NAMALWA (cell line): ENCODE measurements at regions not wholly inside any gene's neighbourhood (a gene's known extent, or its start where the extent isn't known, plus 50 kb on each side); places are given as distances from the start of the nearest gene placed in this dataset.

Source experiments
- DNase-seq: peaks from one replicate; pipeline ENCODE4 v3.0.0-alpha.2; 2015; ENCODE audit warnings: low spot score

DNA sequence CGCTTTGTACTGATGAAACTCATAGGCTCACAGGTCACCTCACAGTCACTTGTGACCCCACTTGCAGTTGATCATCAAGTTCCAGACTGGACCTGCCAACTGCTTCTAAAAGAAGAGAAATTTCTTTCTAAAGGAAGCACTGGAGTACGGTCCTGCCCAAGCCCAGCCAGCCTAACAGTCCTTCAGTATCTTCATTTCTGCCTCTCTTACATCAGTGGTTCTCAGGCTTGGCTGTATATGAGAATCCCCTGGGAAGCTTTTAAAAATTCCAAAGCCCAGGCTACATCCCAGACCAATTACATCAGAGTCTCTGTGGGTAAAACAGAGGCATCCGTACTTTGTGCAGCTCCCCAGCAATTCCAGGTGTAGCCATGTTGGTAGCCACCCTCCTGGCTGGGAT is 282.1 kb downstream of the NFIB start:
- no peak for DNase-seq

GRCh38 chr9:14031060-14031414 is 282.9 kb downstream of the NFIB start:
- no peak for DNase-seq

DNA sequence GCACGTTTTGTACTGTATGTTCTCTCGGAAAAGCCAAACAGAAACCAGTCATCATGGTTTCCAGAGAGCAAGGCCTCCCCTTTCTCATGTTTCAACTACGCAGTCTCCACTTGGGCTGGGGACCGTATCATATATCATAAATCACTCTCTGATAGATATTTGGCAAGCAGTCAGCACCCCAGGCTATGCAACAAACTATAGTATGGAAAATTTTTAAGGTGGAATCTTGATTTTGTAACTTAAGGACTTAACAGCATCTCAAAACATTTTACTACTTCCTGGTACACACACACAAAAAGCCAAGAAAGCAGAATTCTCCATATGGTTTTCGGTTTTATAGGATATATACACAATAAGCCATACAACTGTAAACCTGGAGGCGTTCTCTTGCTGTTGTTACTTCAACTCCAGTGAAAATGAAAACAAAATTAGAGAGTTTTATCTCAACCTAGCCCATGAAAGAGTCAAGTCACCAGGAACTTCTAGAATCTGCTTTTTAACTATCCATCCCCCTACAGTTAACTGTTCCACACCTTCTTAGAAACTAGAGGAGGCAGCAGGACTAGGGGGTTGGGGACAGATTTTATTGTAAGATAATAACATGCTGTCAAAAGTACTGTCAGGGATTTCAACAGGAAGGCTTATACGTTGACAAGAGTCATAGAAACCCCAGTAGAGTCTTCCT is 283.4 kb downstream of the NFIB start:
- no peak for DNase-seq

DNA sequence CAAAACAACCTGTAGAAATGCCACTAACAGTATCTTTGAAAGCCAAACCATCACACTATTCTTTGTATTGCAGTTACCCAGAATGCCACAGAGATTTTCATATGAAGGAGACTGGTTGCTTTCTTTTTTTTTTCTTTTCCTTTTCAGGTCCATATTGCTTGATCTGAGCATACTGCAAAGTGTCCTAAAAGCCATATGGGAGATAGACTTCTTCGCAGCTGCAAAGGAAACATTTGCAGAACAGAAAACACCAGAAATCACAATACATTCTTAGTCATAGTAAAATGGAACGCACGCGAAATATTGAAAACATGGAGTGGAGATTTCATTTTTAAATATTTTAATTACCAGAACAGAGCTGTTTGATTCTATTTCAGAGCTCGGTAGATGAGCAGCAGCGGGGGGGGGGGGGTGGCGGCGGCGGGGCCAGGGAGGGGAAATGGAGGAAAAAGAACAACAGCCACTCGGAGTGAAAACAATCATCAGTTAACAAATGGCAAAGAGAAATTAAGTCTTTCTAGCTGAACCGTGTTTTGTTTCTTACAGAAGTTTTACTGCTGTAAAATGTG is 284.1 kb downstream of the NFIB start:
- DNase-seq = no peak

DNA sequence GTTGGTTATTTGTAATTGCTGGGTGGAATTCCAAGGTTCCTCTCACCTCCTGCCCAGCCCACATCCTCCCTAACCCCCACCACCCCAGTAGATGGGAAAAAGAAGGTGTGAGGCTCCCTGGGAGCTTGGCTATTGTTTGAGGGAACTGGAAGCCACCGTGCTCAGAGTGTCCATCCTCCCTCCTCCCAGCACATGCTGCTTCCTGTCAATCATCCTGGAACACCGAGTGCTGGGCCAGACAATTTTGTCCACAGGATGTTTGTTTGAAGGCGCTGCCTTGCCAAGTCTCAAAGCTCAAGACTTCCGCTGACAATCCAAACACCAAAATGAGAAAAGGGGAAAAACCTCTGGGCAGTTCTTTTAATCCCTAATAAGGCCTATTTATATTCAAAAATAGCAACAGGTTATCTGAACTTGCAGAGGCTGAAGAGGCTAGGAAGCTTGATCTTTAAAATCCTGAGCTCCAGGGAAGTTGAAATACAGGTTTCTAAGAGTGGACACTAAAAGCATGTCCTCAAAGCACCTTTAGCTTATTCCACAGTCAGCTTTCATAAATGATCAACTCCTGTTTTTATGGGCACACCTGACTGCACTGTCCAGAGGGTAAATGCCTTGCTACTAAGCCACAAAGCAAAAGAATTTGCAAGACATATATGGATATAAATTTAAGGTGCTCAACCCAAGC is 286.7 kb downstream of the NFIB start:
- no peak for DNase-seq

GRCh38 chr9:14025741-14026140 is 288.2 kb downstream of the NFIB start:
- DNase-seq = no peak

DNA sequence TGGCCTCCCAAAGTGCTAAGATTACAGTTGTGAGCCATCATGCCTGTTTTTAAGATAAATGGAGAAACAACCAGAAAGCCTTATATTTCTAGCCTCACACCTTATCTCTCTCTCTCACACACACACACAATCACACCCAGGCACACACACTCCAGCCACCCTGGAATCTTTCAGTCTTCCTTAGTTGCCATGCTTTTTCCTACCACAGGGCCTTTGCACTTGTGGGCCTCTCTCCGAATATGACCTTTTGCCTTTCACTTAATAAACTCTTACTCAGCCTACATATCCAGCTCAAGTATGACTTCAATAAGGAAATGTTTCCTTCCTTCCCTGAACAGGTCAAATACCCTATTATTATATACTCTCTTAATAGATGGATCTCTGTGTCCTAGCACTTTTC is 290.7 kb downstream of the NFIB start:
- no peak for DNase-seq

DNA sequence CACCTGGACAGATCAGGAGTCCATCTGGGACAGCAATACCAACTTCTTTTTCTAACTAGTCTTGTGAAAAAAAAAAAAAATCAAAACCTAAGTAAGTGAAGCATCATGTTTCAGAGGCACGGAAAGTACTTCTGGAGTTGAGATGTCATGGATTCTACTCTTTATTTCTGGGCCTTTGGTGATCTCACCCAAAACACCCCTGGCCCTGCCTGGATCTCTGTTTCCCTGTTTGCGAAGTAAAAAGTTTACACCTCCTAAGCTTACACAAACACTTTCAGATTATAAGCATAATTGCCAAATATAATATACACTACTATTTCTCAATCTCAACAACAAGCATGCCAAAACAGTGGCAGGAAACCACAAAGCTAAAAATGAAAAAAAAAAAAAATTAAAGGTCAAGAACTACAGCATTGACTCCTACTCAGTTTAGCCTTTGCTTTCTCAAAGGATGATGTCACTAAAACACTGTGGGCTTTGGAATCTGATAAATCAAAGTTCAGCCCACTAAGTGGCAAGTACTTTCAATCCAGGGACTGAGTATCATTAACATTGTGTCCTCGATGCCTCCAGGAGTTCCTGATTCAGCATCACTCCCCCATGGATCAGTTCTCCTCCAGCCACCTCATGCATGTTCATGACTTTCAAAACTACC is 291.9 kb downstream of the NFIB start:
- no peak for DNase-seq

GRCh38 chr9:14018081-14018480 is 295.9 kb downstream of the NFIB start:
- DNase-seq = no peak

- DNase-seq = no peak
Observed at GRCh38 chr9:14014744-14015143, 299.2 kb downstream of the NFIB start.

- DNase-seq = no peak
Observed at GRCh38 chr9:14014218-14014617, 299.7 kb downstream of the NFIB start.

GRCh38 chr9:14011799-14012560 is 302.0 kb downstream of the NFIB start:
- DNase-seq = no peak

DNA sequence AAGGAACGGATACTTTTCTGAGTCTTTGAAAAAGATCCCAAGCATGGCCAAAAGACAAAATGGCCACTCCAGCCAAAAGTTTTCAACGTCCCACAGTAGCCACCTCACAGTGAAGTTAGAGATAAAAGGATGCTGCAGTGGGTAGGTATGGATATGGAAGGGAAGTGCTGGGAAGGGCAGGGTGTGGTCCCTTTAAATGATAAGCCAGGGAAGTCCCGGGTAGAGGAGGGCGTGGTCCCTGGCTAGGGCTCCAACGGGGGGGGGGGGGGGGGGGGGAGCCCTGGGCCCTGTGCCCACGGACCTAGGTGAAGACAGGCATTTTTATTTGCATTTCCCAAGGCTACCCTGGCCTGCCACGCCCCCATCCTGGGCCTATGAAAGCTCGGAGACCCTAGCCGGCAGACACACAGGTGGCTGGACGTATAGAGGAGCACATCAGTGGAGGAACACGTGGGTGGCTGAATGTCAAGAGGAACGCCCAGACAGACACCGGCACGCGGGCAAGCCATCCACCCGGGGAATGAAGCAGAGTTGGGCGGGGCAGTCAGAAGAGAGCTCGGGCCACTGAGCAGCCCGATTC is 306.7 kb downstream of the NFIB start:
- no peak for DNase-seq

GRCh38 chr9:14006386-14007187 is 307.4 kb downstream of the NFIB start:
- DNase-seq = no peak

DNA sequence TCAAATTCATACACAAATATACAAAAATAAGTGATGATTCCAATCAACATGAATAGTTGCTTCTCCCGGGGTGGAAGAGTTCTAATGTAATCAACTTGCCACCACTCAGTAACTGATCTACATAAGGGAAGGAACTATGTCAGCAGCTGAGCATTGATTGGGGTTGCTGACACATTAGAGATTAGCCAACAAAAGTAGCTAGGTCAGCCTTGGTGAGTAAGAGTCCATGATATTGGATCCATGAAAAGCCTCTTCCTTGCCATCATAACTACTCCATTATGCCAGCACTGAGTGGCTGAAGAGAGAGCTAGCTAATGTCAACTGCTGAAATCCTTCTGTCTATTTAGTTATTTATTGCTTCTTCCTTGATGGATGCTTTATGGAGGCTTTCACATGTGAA is 309.8 kb downstream of the NFIB start:
- no peak for DNase-seq

DNA sequence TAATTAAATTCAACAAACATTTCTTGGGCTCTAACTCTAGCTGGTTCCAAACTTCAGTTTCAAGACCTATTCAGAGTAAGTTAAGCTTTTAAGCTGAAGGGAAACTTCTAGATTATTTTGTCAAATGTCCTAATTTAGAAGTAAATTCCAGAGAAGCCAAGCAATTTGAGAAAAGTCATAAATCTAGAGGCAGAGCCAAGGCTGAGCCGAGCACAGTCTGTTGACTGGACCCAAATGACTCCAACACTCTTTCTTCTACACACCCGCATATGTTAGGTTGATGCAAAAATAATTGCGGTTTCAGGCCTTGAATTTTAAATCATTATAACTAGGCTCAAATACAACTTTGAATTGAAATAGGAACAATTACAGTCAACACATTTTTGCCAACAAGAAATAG is 319.7 kb downstream of the NFIB start:
- no peak for DNase-seq

GRCh38 chr9:13993632-13994185 is 320.2 kb downstream of the NFIB start:
- DNase-seq = no peak

- no peak for DNase-seq
Observed at GRCh38 chr9:13992138-13993088, 321.5 kb downstream of the NFIB start.

GRCh38 chr9:13991395-13991794 is 322.5 kb downstream of the NFIB start:
- no peak for DNase-seq

DNA sequence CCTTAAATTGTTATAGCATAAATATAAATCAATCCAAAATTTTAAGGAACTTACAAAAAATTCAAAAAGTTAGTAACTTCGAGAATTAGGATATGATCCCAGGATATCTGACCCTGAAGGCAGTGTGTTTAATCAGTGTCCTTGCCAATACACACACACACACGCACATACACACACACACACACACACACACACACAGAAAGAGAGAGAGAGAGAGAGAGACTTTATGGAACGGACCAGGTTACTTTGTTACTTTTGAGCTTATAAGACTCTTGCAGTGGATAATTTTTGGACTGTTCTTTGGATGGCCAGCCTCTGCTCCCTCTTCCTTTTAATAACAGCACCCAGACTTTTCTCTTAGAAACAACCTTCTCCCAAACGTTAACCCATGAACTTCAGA is 322.9 kb downstream of the NFIB start:
- no peak for DNase-seq
